ENCODE measurements at regions not wholly inside any gene's neighbourhood (a gene's known extent, or its start where the extent isn't known, plus 50 kb on each side); places are given as distances from the start of the nearest gene placed in this dataset.

DNA sequence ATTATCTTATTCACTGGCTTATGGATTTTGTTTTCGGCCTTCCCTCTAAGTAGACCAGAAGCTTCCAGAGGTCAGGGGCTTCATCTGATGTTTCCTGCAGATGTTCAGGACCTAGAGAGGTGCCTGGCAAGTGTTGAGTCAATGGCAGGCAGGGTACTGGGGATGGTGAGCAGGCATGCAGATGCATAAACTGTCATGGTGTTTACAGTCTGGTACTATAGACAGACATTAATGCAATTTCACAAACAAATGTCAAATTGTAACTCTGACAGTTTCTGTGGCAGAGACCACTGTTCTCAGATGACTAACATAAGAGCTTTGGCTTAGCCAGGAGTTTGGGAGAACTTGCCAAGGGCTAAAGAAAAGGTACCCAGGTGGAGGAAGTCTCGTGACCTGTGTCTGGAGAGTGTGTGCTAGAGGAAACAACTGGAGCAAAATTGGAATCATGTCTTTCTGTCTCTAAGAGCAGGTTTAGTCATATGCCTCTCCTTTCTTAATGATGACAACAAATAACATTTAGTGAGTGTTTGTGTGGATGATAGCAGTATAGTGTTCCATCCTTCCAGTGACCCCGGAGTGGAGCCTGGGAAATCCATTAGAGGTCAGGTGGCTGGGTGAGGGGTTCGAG lies 53.7 kb upstream of the TRAK1 start:
- no peak for DNase-seq

- DNase-seq: peak; percentile 95
These were observed 54.7 kb upstream of the TRAK1 start for GRCh38 chr3:42036483-42036823.

DNA sequence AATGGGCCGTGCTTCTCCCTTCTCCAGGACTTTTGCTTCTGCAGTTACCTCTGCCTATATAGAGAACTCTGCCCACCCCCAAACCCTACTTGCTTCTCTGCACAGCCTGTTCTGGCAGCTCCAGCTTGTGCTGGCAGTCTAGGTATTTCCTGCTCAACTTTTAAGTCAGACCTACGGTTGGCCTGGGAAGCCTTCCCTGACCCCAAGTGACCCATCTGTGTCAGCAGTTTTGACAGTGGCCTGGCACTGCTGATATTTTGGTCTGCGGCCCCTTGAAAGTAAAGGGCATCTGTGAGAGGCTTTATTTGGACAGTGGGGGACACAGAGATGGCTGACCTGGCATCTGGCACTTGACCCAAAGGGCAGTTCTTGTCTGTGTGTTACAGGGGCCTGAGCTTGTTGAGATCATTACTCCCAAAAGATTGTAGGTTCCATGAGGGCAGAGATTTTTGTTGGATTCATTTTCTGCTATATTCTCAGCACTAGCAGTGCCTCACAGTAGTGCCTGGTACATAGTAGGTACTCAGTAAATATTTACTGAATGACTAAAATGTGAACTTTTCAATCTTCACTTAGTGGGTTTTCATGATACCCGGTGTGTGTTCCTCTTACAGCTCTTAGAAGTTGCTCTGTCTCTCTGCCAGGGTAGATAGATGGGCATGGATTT lies 55.2 kb upstream of the TRAK1 start:
- no peak for DNase-seq

DNA sequence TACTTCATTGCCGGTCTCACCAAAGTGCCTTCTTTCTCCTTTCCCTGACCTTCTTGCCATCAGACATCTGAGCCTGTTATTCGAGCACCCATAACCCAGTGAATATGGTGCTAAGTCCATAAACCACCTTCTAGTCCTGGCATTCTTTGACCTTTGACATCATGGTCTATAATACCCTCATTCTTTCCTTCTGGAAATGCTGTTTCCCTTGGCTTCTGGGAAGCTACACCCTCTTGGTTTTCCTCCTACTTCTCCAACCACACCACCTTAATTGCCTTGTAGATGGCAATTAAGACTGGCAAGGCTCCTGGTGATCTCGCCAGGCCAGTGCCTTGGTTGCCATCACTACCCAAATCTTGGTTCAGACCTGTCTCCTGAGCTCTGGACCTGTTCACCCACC lies 56.1 kb upstream of the TRAK1 start:
- DNase-seq: no peak

GRCh38 chr3:42033741-42034140 lies 57.4 kb upstream of the TRAK1 start:
- DNase-seq: peak; percentile 66

DNA sequence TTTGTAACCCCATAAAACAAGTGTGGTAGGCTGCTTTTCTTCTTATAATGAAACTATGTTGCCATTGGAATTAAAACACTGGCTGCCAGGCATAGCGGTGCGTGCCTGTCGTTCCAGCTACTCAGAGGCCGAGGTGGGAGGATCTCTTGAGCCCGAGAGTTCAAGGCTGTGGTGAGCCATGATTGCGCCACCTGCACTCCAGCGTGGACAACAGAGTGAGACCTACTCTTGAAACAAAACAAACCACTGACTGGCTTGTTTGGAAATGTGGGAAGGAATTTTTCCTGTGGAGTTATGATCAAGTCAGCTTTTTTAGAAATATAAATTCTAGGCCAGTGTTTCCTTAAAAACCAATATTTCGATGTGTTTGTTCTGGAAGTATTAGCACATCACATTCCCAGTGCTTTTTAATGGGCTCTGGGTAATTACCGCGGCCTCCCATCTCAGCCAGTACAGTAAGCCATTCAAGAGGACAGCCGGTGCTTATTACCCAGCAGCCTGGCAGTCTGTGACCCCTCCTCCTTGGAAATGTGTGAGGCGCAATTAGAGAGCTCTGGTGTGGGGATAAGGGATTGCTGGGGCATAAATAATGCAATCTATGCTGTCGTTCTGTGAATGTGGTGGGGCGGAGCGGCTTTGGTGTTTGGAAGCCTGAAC lies 58.3 kb upstream of the TRAK1 start:
- DNase-seq: peak; percentile 97

DNA sequence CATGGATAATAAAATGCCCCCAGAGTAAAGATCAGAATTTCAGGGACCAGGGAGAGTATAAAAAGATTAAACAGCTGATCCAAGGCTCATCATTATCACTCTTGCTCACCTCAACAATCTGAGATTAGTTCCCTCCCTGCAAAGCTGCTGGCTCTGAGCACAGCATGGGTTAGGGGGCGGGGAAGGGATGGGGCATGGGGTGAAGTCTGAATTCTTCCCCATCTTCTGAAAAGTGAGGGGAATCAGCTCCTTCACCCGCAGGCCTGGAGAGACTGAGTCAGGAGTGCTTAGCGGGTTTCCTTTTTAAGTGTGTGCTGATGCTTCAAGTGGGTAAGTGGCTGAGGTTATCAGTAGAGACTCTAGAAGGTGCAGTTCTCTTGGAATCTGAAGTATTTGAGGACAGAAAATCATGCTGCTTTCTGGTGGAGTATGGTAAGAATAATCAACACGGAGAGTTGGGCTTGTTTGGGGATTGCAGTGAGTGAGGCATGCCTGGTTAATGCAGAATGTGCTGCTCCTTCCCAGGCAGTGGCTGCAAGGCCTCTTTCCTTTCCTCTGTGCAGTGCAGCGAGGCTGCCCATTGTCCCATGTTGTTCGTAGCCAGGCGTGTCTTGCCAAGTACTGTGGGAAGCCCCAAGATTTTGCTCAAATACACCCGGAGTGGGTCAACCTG lies 59.2 kb upstream of the TRAK1 start:
- DNase-seq: peak; percentile 70

DNA sequence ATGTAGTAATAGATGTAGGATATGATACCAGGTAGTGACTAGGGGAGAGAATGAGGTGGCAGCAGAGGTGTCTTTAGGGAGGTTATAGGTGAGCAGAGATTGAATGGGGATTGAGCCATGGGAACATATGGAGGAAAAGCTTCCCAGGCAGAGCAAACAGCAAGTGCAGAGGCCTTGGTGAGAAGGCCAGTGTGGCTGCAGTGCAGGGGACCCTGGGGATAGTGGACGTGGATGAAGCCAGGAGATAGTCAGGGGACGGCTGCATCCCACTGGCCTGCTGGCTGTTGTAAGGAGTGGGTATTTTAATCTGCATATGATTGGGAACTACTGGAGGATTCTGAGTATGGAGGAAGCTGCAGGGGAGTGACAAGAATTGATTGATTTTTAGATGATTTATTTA lies 62.7 kb upstream of the TRAK1 start:
- no peak for DNase-seq

DNA sequence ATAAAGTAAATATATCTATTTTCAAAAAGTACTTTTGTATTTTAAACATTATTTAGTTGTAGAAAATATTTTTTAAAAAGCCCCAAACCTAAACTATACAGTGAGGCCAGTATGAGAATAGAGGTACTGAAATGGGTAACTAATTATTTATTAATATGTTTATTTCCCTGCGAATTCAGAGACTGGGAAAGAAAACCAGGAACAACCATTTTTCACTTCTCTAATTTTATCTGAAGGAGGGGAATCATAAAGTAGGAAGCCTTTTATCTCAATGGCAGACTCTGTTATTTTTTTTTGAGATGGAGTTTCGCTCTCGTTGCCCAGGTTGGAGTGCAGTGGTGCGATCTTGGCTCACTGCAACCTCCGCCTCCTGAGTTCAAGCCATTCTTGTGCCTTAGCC lies 63.6 kb upstream of the TRAK1 start:
- no peak for DNase-seq

DNA sequence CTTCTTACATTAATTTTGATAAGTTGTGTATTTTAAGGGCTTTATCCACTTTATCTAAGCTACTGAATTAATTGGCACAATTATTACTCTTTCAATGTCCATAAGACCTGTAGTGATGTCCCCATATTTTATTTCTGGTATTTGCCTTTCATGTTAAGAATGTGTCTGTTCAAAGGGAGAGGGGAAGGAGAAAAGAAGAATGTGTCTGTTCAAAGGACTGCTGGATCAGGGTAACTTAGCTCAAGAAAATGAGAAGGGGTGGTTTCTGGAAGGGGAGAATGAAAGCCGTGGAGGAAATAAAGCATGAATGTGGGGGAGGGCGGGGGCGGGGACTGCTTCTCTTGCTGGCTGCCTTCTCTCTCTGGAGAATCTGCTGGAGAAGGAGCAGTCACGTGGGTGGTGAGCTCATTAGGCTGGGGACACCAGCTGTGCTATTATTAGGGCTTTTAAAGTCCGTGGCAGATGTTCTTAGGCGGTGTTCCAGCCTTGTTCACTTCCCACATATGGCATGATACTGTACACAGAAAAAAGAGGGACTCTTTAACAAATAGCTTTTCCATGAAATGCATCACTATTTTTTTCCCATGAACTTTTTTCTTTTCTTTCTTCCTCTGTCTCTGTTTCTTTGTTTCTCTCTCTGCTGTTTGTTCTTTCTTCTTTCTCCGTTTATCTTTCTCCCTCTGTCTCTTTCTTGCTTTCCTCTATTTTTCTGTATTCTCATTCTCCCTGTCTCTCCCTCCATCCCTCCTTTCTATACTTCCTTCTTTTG lies 63.7 kb upstream of the ULK4 start:
- DNase-seq: peak; percentile 95

GRCh38 chr3:42024591-42025351 lies 62.9 kb upstream of the ULK4 start:
- DNase-seq: no peak

GRCh38 chr3:42023380-42023779 lies 61.5 kb upstream of the ULK4 start:
- no peak for DNase-seq

GRCh38 chr3:42022355-42022754 lies 60.5 kb upstream of the ULK4 start:
- no peak for DNase-seq

DNA sequence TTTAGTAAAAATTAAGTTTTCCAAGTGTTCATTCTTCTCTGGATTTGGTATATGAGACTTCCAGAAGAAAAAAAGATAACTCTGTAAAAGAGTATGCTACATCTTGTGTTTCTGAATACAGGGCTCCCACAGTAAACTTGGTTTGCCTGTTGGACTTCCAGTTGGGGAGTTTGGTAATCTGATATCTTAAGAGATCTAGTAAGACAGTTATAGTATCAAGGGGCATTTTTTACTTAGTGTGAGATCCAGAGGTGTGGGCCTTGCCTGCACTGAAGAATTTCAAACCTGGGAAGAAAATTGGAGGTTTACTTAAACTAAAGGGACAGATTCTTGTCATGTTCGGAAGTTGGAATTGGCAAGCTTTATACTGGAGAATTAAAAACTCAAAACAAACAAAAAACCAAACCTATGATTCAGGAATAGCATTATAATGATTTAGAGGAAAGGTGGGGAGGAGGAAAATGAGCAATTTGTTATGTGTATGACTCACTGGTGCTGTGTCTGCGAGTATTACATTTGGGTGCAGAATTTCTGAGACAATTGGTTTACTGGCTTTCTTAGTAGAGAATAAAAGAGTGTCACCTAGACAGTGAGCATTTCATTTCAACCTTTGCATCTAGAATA lies 58.9 kb upstream of the ULK4 start:
- peak; percentile 79 for DNase-seq

DNA sequence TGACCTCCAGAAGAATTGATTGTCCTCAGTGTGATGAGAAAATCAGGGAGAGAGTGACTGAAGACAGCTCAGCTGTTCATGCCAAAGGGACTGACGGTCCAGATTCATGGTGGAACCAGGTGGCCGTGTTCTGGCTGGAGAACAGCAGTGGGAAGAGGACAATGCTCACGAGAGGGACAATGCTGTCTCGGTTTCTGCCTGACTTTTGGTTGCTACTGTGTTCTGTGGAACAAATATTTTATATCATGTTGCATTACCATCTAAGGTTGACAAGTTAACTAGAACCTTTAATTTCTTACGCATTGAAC lies 58.0 kb upstream of the ULK4 start:
- no peak for DNase-seq

- no peak for DNase-seq
These were observed 57.4 kb upstream of the ULK4 start for GRCh38 chr3:42019144-42019952.

GRCh38 chr3:42014921-42015533 lies 53.1 kb upstream of the ULK4 start:
- DNase-seq: peak; percentile 59

DNA sequence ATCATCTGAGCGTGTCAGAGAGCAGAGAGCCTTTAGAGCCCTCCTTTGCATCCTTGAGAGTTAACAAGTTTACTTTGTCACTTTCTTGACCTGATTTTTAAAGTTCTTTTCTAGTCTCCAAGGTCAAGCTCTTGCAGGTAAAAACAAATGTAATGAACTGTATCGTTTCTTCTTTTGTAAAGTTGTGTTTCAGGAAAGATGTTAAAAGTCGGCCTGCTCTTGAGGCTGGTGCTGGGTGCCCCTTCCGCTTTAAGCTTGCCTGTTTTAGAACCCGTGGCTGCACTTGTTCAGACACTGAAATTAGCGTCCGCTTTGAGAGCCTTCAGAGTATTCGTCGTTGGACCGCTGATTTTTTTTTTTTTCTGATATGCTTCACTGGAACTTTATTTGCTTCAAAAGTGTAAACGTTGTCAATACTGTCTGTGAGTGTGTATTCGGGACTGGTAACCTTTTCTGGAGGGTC lies 52.6 kb upstream of the ULK4 start:
- peak; percentile 44 for DNase-seq

DNA sequence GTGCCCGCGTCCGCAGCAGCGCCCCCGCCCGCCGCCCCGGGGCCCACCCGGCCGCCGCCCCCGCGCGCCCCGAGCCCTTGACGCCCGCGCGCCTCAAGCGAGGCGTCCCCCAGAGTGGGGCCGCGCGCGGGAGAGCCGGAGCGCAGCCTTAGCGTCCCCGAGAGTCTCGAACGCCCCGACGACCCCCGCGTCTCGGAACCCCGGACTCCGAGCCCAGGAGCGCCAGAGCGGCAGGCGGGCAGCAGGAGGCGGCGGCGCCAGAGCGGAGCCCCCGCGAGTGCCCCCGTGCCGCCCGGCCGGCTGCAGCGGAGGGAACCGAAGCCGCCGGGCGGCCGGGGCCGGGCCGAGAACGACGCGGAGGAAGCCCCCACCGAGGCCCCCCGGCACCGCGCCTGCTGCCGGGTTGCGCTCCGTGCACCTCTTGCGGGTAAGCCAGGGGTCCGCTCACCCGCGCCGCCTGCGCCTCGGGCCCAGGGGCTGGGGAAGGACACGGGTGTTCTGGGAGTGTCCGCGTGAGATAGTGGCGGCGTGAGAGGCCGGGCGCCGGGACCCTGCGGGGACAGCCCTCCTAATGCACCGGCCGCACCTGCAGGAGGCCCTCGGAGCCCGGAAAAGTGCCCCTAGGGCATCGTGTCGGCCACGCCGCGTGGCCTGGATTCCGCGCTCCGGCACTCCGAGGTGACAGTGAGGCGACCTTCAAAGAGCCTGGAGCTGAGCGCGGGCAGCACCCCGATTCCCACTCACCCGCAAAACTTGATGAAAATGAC lies 52.0 kb upstream of the ULK4 start:
- DNase-seq: peak; percentile 29

Data from EL (cell line).